Trophoblast cell (in vitro differentiated cells and primary cell): ENCODE measurements at regions not wholly inside any gene's neighbourhood (a gene's known extent, or its start where the extent isn't known, plus 50 kb on each side); places are given as distances from the start of the nearest gene placed in this dataset.

Experiments
- DNase-seq, 2 donors: peaks; one replicate each; pipeline ENCODE4 v3.0.0-alpha.2; 2016
- H2AFZ ChIP-seq: 2 replicates; pipeline ENCODE4 v1.6.1; 2013; ENCODE audit warnings: low read length, moderate library complexity, mild to moderate bottlenecking; ENCODE audit not compliant: insufficient read depth, poor library complexity
- H2AK5ac ChIP-seq: 2 replicates; pipeline ENCODE4 v1.6.1; 2013; ENCODE audit warnings: mild to moderate bottlenecking, low read length
- H2BK120ac ChIP-seq: 2 replicates; pipeline ENCODE4 v1.6.1; 2013; ENCODE audit warnings: low read length, mild to moderate bottlenecking, moderate library complexity; ENCODE audit not compliant: insufficient read depth, poor library complexity
- H2BK12ac ChIP-seq: 2 replicates; pipeline ENCODE4 v1.6.1; 2013; ENCODE audit warnings: mild to moderate bottlenecking, low read length, moderate library complexity
- H2BK5ac ChIP-seq: 2 replicates; pipeline ENCODE4 v1.6.1; 2013; ENCODE audit warnings: low read length, low read depth, moderate library complexity, mild to moderate bottlenecking; ENCODE audit not compliant: poor library complexity
- H3K14ac ChIP-seq: 2 replicates; pipeline ENCODE4 v1.6.1; 2013; ENCODE audit warnings: mild to moderate bottlenecking, low read length
- H3K18ac ChIP-seq: 2 replicates; pipeline ENCODE4 v1.6.1; 2013; ENCODE audit warnings: mild to moderate bottlenecking, low read length
- H3K23ac ChIP-seq: 2 replicates; pipeline ENCODE4 v1.6.1; 2013; ENCODE audit warnings: low read length
- H3K27ac ChIP-seq: 2 replicates; pipeline ENCODE4 v1.5.1; 2013; ENCODE audit warnings: low read depth, mild to moderate bottlenecking, inconsistent platforms, low read length, moderate library complexity
- H3K27me3 ChIP-seq: 2 replicates; pipeline ENCODE4 v1.6.1; 2013; ENCODE audit warnings: inconsistent platforms, mild to moderate bottlenecking, low read length, moderate library complexity; ENCODE audit not compliant: insufficient read depth
- H3K36me3 ChIP-seq, 2 experiments: 1 replicate in 1 of 2; 2 replicates in 1 of 2; pipeline ENCODE4 v1.6.1; 2013; ENCODE audit warnings: low read length in 2 of 2, mild to moderate bottlenecking in 2 of 2, moderate library complexity in 1 of 2; ENCODE audit not compliant: insufficient read depth in 2 of 2, control insufficient read depth in 1 of 2
- H3K4ac ChIP-seq: 2 replicates; pipeline ENCODE4 v1.6.1; 2013; ENCODE audit warnings: low read depth, mild to moderate bottlenecking, low read length, moderate library complexity
- H3K4me1 ChIP-seq, 2 experiments: 1 replicate in 1 of 2; 2 replicates in 1 of 2; pipeline ENCODE4 v1.6.1; 2013; ENCODE audit warnings: low read length in 2 of 2, mild to moderate bottlenecking in 2 of 2, moderate library complexity in 1 of 2; ENCODE audit not compliant: insufficient read depth in 2 of 2, control insufficient read depth in 1 of 2
- H3K4me2 ChIP-seq: 2 replicates; pipeline ENCODE4 v1.6.1; 2013; ENCODE audit warnings: inconsistent platforms, mild to moderate bottlenecking, low read length, moderate library complexity
- H3K4me3 ChIP-seq: 2 replicates; pipeline ENCODE4 v1.5.1; 2013; ENCODE audit warnings: mild to moderate bottlenecking, low read depth, low read length, inconsistent platforms
- H3K79me1 ChIP-seq: one replicate; pipeline ENCODE4 v1.6.1; 2013; ENCODE audit warnings: low read length
- H3K79me2 ChIP-seq: 2 replicates; pipeline ENCODE4 v1.6.1; 2013; ENCODE audit warnings: low read length, mild to moderate bottlenecking; ENCODE audit not compliant: control insufficient read depth, insufficient read depth, poor library complexity
- H3K9ac ChIP-seq: 2 replicates; pipeline ENCODE4 v1.6.1; 2013; ENCODE audit warnings: mild to moderate bottlenecking, low read length
- H3K9me3 ChIP-seq: 2 replicates; pipeline ENCODE4 v1.6.1; 2013; ENCODE audit warnings: low read depth, mild to moderate bottlenecking, control low read depth, inconsistent platforms, low read length; ENCODE audit not compliant: insufficient read depth
- H4K12ac ChIP-seq: 2 replicates; pipeline ENCODE4 v1.6.1; 2013; ENCODE audit warnings: low read depth, mild to moderate bottlenecking, low read length, moderate library complexity
- H4K8ac ChIP-seq: 2 replicates; pipeline ENCODE4 v1.6.1; 2013; ENCODE audit warnings: low read depth, mild to moderate bottlenecking, low read length, moderate library complexity
- H4K91ac ChIP-seq: one replicate; pipeline ENCODE4 v1.6.1; 2013; ENCODE audit warnings: low read depth, mild to moderate bottlenecking, low read length, moderate library complexity
- WGBS: extraction: QIAGEN DNeasy Blood & Tissue Kit; methylation state at CpG from one replicate; pipeline ENCODE4 v1.1.7; 2013; ENCODE audit warnings: missing lambda C conversion rate; ENCODE audit not compliant: insufficient read length, insufficient coverage; ENCODE audit errors: extremely low coverage; 5-methylcytosine and 5-hydroxymethylcytosine counted together

DNA sequence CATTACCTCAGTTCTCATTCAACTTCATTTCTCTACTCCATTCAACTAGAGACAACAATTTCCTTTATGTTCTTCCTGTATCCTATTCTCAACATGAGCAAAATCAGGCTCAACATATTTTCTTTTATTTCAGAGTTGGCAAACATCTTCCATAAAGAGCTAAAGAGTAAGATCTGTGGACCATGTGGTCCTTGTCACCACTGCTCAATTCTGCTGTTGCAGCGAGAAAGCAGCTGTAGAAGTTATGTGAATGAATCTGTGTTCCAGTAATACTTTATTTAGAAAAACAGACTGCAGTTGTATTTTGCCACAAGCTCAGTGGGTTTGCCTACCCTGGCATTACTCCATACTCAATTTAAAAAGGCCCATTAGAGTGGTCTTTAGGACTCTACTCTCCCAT, 2057.3 kb downstream of the ARAP2 start:
- Histone ChIP-seq H4K12ac (no peak overlapping the region), H3K27ac (no peak overlapping the region), H3K4me2 (no peak overlapping the region), H3K18ac (no peak overlapping the region), H2AFZ (no peak overlapping the region), H3K27me3 (no peaks in the 10 kb centered on the region), H3K9ac (no peak overlapping the region), H4K8ac (no peak overlapping the region), H3K36me3 (no peaks in the 10 kb centered on the region), H3K4ac (no peak overlapping the region), H3K79me2 (no peaks in the 10 kb centered on the region), H3K4me1 (no peaks in the 10 kb centered on the region), H2BK120ac (no peak overlapping the region), H2BK5ac (no peak overlapping the region), H3K4me3 (no peak overlapping the region), H3K23ac (no peak overlapping the region), H3K9me3 (no peaks in the 10 kb centered on the region), H4K91ac (no peak overlapping the region), H3K79me1 (peaks cover 2% of the 10 kb centered on the region), H2BK12ac (no peak overlapping the region), H2AK5ac (no peak overlapping the region), H3K14ac (no peak overlapping the region)
- no CpG with 5 or more reads among the region's 1 CpG for WGBS
- DNase-seq = no peak

DNA sequence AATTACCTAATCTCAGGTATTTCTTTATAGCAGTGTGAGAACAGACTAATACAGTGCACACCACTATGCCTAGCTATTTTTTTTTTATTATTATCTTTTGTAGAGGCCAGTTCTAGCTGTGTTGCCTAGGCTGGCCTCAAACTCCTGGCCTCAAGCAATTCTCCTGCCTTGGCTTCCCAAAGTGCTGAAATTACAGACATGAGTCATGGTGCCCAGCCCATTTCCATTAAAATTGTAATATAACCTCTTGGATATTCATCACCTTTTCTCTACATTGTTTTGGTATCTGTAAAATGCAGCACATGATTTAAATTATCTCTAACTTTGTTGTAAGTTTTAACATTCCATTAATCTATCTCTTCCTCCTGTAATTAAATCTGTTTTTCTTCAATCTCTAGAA, 2052.9 kb downstream of the ARAP2 start:
- H3K79me2 ChIP-seq = no peaks in the 10 kb centered on the region
- H3K4me2 ChIP-seq = no peak overlapping the region
- no peak overlapping the region for H4K8ac ChIP-seq
- no peak overlapping the region for H2AK5ac ChIP-seq
- H2BK12ac ChIP-seq = no peak overlapping the region
- no peak overlapping the region for H4K91ac ChIP-seq
- H3K4ac ChIP-seq = no peak overlapping the region
- no peaks in the 10 kb centered on the region for H3K79me1 ChIP-seq
- no peak overlapping the region for H3K4me3 ChIP-seq
- no peak overlapping the region for H3K18ac ChIP-seq
- peaks cover 0 to 2% of the 10 kb centered on the region in 2 experiments for H3K4me1 ChIP-seq
- no peak overlapping the region for H4K12ac ChIP-seq
- H2AFZ ChIP-seq = no peak overlapping the region
- H3K27me3 ChIP-seq = no peaks in the 10 kb centered on the region
- no peak overlapping the region for H2BK5ac ChIP-seq
- H3K23ac ChIP-seq = no peak overlapping the region
- no peaks in the 10 kb centered on the region for H3K36me3 ChIP-seq
- no peak overlapping the region for H3K14ac ChIP-seq
- H3K9me3 ChIP-seq = no peaks in the 10 kb centered on the region
- H3K9ac ChIP-seq = no peak overlapping the region
- H2BK120ac ChIP-seq = no peak overlapping the region
- DNase-seq = no peak
- H3K27ac ChIP-seq = no peak overlapping the region

DNA sequence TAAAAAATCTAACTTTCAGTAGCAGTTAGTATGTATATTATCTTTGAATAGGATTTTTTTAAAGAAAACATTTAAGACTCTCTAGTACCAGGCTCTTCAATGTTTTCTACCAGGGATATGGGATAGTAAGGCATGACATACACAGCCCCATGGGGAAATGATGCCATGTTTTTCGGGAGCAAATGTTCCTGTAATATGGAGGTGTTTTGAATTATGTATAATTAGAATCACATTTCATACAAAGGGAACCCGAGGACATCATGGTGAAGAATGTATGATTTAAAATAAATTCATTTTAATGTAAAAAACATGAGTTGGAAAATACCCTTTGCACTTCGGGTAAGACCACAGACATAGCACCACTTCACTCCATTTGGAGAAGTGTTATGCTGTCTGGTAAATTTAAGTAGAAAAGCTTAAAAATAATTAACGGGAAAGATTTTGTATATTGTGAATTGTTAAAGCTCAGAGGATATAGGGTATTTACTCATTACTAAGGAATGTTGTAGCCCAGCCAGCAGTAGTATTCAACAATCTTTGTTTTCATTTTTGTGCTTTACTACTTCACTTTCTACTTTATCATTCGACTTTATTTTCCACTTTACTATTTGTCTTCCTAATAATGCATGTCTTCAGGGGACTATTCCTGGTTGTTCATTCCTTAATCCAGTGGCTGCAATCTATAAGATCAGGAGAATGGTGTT, 2050.7 kb downstream of the ARAP2 start:
- DNase-seq = peak in 1 of 2 donors; percentile 46
- H2AFZ ChIP-seq = no peak overlapping the region
- no peak overlapping the region for H4K91ac ChIP-seq
- no peak overlapping the region for H2BK120ac ChIP-seq
- no peaks in the 10 kb centered on the region for H3K9me3 ChIP-seq
- no peaks in the 10 kb centered on the region for H3K79me2 ChIP-seq
- no peak overlapping the region for H3K14ac ChIP-seq
- H3K23ac ChIP-seq = no peak overlapping the region
- no peaks in the 10 kb centered on the region for H3K36me3 ChIP-seq
- no peak overlapping the region for H3K9ac ChIP-seq
- no peak overlapping the region for H3K4me2 ChIP-seq
- no peak overlapping the region for H4K8ac ChIP-seq
- no peak overlapping the region for H2AK5ac ChIP-seq
- H3K18ac ChIP-seq = no peak overlapping the region
- H4K12ac ChIP-seq = no peak overlapping the region
- no peak overlapping the region for H3K27ac ChIP-seq
- no peak overlapping the region for H2BK12ac ChIP-seq
- no peak overlapping the region for H3K4me3 ChIP-seq
- no peaks in the 10 kb centered on the region for H3K79me1 ChIP-seq
- peaks cover 0 to 2% of the 10 kb centered on the region in 2 experiments for H3K4me1 ChIP-seq
- H2BK5ac ChIP-seq = no peak overlapping the region
- no peak overlapping the region for H3K4ac ChIP-seq
- 100% methylated on average over 1 of the region's 5 CpGs for WGBS
- no peaks in the 10 kb centered on the region for H3K27me3 ChIP-seq

DNA sequence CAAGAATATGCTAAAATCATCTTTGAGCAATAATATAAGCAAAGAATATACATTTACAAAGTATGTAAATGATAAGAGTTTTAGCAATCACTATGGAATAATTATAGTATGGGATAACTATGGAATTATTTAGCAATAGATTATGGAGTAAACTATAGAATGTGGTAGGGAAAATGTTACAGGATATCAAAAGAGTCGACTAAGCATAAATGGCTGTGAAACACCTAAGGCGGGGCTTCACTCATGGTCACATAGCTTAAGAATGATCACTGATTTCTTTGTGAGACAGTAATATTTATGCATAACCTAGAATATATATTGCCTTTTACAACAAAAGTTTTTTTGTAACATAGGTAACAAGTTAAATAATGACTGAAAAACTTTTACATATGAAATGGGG, 2049.7 kb downstream of the ARAP2 start:
- Histone ChIP-seq H2AFZ (no peak overlapping the region), H2BK5ac (no peak overlapping the region), H3K14ac (no peak overlapping the region), H4K8ac (no peak overlapping the region), H3K18ac (no peak overlapping the region), H3K79me1 (no peaks in the 10 kb centered on the region), H3K4me2 (no peak overlapping the region), H3K23ac (no peak overlapping the region), H3K4ac (no peak overlapping the region), H4K91ac (no peak overlapping the region), H2AK5ac (no peak overlapping the region), H2BK12ac (no peak overlapping the region), H3K4me3 (no peak overlapping the region), H4K12ac (no peak overlapping the region), H3K4me1 (peaks cover 0 to 2% of the 10 kb centered on the region in 2 experiments), H3K27ac (no peak overlapping the region), H3K36me3 (no peaks in the 10 kb centered on the region), H3K9ac (no peak overlapping the region), H3K79me2 (no peaks in the 10 kb centered on the region), H3K27me3 (no peaks in the 10 kb centered on the region), H3K9me3 (no peaks in the 10 kb centered on the region), H2BK120ac (no peak overlapping the region)
- no CpG with 5 or more reads among the region's 2 CpGs for WGBS
- no peak for DNase-seq
